ENCODE measurements at regions not wholly inside any gene's neighbourhood (a gene's known extent, or its start where the extent isn't known, plus 50 kb on each side); places are given as distances from the start of the nearest gene placed in this dataset.

DNA sequence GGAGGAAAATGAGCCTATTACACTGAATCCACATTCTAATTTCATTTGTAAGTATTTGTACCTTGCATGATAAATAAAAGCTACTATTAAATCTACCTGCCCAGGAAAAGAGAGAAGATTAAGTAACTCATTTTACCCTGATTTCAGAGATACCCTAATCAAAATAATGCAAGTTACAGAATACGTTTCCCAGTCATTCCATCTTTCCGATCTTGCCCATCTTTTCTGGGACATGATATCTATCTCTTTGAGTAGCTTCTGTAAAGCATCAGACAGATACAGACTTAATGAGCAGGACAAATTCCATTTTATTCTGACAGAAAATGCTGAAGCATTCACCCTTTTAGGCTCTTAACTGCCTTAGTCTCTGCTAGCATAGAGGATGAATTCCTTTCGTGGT, 56.6 kb downstream of the SPRY2 start:
- DNase-seq = no peak

DNA sequence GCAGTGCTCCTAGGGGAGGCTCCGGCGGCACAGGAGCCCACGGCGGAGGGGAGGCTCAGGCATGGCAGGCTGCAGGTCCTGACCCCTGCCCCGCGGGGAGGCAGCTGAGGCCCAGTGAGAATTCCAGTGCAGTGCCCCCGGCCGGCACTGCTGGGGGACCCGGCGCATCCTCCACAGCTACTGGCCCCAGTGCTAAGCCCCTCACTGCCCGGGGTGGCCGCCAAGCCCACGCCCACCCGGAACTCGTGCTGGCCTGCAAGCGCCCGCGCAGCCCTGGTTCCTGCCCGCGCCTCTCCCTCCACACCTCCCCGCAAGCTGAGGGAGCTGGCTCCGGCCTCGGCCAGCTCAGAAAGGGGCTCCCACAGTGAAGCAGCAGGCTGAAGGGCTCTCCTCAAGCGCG, 62.2 kb downstream of the SPRY2 start:
- no peak for DNase-seq

DNA sequence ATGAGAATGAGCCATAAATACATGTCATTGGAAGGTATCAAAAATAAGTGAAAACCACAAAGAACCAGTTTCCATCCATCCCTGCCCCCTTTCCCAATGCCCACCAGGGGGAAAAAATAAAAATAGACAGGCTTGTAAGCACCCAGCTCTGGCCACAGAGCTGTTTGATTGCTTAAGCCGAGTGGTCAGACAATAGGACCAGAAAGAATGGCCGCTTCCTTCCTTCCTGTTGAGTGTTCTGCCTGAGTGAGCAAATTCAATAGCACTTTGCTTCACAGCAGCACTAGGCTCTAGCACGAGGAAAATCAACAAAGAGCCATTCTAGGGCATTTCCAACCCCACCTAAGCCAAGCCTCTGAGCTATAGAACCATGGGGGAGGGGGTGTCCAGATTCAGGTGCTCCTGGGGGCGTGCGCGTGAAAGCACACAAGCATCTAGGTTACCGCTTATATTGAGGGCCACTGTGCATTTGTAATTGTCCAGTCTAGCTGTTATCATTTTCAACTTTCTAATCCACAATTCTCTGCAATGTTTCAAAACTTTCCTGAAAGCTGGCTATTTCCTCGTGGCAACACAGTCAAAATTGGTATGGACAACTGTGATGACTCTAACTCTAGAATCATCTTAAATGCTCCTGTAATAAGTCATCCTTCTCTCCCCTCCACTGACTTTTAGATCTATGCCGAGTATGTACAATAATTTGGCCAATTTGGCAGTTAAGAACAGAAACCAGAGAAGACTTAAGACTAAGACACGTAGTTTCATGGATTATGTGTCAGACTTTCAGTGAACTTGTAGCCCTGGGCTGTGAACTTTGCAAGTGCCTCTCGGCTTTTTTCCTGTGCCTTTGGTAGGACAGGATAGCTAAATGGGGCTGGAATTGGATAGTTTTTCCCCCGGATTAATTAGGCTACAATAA, 64.3 kb downstream of the SPRY2 start:
- no peak for DNase-seq

DNA sequence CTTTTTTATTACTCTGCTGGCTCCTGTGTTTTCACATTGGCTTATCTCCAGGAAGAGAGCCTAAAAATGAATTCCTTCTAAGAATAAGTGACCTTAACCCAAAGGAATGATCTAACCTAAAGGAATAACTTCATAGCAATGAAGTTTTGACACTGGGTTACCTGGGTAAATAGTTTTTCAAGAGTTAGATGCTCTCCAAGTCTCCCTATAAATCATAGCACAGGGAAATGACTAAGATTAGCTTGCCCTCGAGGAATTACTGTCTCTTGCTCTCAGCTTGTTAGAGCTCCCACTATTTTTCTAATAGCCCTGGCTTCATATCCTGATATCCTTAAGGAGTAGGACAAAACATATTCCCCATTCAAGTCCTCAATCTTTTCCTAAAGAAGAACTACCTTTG, 66.3 kb downstream of the SPRY2 start:
- no peak for DNase-seq

DNA sequence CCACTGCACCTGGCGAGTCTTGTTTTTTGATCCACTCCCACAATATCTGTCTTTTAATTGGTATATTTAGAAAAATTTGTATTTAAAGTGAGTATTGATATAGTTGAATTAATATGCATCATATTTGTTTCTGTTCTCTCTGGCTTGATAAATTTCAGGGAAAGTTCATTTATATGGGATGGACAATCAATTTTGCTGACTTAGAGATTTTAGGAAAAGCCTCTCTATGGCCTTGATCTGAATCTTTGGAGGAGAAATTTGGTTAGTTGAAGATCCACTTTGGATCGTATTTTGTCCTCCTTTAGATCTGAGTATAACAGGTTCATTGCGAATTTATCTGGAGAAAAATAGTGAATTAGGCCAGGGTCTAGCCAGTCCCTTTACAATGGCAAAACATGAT, 67.2 kb downstream of the SPRY2 start:
- no peak for DNase-seq

DNA sequence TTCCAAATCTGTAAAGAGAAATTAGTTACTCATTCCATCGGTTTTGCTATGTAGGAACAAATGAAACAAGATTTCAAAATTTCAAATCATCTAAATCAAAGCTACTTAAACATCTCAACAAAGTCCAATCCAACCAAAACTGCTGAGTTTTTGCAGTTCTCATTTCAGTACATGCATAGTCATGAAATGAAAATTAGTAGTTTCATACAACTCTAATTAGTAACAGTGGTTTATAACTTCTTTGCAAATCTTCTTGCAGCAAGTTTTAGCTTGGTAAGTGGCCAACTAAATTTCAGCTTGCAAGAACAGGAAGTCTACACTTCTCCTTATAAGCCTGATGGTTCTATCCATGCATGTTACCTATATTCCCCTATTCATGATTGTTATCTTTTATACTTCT, 75.6 kb downstream of the SPRY2 start:
- no peak for DNase-seq

DNA sequence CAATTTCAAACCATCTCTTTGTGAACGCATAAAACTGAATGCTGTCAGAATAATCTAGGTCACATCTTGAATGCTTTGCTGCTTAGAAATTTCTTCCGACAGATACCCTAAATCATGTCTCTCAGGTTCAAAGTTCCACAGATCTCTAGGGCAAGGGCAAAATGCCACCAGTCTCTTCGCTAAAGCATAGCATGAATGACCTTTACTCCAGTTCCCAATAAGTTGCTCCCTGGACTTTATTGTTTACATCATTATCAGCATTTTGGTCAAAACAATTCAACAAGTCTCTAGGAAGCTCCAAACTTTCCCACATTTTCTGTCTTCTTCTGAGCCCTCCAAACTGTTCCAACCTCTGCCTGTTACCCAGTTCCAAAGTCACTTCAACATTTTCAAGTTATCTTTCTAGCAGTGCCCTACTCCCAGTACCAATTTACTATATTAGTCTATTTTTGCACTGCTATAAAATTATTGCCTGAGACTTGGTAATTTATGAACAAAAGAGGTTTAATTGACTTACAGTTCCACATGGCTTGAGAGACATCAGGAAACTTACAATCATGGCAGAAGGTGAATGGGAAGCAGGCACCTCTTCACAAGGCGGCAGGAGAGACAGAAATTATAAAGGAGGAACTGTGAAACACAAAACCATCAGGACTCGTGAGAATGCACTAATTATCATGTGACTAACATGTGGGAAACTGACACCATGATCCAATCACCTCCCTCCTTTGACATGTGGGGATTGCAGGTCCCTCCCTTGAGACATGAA, 77.0 kb downstream of the SPRY2 start:
- DNase-seq = no peak

DNA sequence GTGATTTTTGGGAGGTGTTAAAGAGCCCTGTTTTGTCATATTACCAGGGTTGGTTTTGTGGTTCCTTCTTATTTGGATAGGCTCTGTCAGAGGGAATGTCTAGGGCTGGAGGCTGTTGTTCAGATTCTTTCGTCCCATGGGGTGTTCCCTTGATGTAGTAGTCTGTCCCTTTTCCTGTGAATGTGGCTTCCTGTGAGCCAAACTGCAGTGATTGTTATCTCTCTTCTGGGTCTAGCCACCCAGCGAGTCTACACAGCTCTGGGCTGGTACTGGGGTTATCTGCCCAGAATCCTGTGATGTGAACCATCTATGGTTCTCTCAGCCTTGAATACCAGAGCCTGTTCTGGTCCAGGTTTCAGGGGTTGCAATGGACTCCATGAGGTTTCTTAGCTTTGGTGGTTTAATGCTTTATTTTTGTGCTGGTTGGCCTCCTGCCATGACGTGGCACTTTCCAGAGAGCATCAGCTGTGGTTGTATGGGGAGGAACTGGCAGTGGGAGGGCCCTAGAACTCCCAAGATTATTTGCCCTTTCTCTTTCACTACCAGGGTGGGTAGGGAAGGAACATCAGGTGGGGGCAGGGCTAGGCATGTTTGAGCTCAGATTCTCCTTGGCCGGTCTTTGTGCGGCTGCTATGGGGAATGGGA, 78.8 kb downstream of the SPRY2 start:
- no peak for DNase-seq

DNA sequence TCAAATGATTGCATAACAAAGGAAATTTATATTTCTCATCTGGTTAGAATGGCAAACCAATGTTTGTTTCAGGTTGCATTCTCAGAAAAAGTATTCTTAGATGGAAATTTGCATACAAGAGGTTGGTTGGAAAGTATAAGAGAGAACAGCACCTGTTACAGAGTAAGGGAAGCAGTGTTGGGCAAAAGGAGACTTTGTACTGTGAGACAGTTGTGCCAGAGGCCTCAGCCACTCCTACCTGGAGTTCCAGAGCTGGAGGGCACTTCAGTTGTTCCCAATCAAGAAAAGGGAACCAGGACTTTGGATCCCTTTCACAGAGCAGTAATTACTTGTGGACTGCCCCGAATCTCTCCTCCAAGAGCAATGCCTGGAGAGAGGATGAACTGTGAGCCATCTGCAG, 81.8 kb downstream of the SPRY2 start:
- DNase-seq = no peak

DNA sequence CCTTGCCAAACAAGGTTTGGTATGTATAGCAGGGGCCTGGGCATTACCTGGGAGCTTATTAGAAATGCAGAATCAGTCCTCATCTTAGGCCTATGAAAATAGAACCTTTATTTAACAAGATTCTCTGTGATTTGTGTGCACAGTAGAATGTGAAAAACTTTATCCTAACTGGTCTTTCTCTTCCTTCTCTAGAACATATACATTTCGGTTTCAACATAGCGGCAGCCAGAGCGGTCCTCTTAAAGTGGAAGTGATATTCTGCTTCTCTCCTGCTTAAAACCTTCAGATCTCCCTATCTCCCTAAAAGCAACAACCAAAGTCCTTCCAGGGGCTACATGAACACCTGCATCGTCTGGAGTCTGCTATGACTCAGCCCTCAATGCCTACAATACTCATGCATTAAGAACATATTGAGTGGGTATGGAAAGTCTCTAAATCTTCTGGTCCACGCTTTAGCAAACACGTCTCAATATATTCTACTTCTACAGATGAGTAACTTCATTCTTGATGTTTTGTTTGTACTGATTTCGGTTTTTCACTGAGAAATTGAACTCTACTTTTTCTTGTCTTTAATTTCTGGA, 84.5 kb downstream of the SPRY2 start:
- DNase-seq = no peak

DNA sequence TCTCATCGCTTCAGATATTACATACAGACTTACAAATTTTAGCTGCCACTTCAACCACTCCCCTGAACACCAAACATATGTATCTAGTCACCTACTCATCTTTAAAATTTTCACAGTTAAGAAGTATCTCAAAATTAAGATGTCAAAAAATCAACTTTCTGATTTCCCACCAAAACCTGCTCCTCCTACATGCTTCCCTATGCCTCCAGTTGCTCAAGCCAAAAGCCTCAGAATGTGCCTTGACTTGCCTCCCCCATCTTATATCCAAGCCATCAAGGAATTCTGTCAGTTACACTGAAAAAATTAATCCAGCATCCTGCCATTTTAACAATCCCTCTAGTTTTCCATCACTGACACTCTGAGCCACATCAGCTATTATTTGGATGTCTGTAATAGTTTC, 85.0 kb downstream of the SPRY2 start:
- no peak for DNase-seq

DNA sequence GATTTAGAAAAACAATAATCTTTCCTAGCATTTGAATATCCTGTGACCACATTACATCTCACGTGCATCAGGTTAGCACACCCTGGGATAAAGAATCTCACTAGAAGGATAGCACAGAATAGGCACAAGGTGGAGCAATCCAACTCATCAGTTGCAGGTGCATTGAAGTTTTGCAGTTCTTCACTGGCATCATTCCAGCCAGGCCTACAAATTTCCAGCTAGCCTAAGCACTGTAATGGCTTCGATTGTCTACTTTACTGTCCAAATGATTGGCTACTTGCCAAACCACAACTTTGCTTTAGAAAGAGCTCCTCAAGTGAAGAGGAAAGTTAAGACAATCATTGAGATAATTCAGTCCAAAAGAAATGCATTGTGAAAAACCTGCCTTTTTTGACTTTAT, 89.5 kb downstream of the SPRY2 start:
- no peak for DNase-seq

DNA sequence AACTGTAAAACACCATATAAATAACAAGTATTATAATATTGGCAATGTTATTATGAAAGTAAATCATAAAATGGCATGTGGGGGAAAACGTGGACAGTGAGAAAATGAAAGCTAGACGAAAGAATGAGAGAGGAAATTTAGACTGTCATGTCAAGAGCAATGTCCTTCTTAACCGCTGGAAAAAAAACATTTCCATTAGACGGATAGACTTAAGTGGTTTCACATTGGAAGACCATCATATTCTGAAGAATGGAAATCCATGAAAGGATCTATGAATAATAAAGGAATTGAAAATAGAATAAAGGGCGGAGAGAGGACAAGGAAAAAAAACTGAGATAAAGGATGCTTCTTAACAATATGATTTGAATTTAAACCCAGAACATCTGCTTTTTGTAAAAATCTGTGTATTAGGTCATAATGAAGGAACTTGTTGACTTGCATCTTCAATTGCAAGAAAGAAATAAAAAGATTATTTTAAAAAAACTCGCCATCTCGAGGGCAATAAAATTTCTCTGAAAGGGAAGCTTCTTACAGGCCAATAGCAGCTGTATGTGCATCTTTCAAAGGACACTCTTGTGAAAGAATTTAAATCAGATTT, 90.6 kb downstream of the SPRY2 start:
- no peak for DNase-seq

DNA sequence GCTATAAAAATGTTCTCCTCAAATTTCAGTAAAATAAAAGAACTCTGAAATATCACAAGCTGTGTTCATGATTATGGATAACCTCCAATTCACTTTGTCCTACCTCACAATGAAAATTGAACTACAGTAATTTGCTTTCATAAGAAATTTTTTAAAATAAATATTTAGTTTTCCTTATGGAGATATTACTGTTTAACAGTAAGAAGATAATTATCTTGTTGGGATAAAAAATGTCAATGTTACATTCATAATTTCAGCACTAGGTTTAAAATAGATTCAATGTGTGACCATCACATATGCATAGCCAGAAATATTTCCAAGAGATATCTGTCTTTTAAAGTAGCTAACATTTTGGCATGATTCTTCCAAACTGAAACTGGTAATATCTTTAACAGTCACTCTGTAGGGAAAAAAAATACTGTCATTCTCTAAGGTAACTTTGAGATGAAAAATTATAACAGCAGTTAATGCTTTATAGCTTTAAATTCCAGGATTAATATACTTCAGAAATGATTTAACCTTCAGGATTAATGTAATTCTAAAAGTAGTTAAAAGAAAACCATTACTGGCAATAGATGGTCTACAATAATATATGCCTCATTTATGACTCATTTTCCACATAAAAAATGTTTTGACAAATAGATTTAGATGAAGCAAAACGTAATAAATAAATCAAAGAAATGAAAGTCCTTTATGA, 91.3 kb downstream of the SPRY2 start:
- DNase-seq = no peak

DNA sequence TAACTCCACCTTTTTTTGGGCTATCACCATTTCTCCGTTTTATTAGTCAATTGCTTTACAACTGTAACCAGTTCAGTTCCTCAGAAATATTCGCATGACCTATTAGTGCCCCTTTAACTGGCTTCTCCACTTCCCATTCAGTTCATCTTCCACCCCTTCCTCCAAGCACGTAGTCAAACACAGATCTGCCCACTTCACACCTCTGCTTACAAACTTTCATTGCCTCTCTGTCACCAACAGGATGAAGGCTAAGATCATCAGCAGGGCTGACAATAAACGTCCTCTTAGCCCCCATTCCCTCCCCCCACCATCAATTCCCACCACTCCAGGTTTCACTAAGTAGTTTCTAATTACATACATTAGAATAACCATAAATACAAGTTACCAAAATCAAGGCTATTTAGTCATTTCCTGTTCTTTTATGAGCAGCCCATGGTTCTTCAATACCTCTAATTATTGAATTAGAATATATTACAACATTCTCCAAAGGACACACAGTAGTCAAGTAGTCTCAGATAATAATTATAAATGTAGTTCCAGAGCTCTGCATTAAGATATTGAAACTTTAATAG, 95.7 kb downstream of the SPRY2 start:
- DNase-seq = no peak

DNA sequence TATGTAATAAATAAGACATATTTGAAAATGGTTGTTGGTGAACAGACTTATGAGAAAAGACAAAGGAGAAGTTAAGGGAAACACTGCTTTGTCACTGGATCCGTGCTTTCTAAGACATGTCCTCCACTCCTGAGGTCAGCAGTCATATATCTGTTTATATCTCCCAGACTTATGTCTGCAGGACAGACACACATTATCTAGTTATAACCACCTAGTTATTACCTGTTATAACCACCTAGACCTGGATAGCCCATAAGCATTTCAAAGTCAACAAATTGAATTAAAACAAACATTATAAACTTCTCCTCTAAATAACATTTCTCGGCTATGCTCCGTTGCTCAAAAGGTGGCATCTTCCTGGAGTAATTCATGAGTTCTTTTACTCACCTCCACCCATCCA, 96.4 kb downstream of the SPRY2 start:
- DNase-seq = no peak

DNA sequence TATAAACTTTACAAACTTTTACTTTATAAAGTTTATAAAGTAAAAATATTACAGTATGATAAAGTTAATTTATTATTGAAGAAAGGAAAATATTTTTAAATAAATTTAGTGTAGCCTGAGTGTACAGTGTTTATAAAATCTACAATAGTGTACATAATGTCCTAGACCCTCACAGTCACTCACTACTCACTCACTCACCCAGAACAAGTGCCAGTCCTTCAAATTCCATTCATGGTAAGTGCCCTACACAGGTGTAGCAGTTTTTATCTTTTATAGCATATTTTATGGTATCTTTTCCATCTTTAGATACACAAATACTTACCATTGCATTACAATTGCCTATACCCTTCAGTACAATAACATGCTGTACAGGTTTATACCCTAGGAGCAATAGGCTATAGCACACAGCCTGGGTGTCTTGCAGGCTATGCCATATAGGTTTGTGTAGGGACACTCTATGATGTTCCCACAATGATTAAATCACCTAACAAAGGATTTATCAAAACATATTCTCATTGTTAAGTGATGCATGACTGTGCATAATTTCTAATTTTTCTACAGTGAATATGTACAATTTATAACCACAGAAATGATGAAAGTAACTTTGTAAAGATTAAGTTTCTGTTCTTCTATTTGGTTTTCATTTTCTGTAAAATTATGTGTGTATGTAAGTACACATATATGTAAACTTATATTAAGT, 98.0 kb downstream of the SPRY2 start:
- no peak for DNase-seq

DNA sequence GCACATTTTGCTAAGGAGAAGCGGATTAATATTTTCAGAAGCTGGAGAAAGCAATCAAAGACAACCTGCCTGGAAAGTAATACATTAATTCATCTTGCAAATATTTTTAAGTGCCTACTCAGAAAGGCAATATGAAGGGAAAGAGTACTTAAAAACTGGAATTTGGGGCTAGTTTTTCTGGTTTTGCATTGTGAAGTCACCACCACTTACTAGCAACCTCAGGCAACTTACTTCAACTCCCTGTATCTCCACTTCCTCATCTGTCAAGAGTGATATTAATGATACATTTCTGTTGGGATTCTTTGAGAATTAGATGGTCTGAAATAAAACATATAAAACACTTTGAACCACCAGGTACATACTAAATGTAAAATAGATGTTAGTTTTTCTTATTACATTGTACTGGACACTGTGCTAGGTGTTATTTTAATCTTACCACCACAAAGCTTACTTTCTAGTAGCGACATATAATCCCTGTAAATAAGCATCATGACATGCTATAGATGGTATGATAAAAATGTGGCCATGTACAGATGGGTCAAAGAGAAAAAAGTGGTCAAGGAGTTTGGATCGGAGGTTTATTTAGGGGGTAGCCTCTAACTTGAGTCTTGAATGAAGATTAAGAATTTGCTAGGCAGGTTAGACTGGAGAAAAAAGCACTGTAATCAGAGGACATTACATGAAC, 101.2 kb downstream of the SPRY2 start:
- no peak for DNase-seq

DNA sequence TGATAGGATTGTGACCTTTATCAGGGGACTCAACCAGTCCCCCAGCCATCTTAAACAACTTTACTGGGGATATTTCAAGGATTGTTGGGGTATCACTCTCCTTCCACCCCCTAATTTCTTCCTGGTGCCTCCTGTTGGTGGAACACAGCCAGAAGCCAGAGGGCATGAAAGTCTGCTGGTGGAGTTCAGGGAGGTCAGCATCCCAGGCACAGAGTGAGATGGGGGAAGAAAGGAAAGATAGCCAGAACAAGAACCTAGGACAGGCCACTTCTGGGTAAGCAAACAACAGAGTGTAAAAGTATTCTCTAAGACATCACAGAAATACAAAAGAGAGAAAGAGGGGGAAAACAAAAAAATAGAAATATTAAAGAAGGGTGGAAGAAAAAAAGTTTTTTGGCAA, 101.8 kb downstream of the SPRY2 start:
- no peak for DNase-seq

DNA sequence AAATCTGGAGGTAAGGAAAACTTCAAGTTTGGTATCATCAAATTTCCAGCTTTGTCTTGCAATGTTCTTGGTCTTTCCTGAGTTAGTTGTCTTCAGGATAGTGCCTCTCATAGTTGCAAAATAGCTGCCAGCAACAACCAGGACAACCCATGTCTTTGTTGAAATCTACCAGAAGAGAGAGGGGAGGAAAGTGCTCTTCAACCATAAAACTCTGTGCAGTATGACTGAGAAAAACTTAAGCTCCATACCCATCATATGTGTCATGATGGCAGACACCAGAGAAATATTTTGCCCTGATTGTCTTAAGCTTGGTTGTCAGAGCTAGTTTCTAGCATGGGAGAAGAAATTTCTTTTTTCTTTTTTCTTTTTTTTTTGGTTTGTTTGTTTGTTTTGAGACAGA, 103.3 kb downstream of the SPRY2 start:
- no peak for DNase-seq

DNA sequence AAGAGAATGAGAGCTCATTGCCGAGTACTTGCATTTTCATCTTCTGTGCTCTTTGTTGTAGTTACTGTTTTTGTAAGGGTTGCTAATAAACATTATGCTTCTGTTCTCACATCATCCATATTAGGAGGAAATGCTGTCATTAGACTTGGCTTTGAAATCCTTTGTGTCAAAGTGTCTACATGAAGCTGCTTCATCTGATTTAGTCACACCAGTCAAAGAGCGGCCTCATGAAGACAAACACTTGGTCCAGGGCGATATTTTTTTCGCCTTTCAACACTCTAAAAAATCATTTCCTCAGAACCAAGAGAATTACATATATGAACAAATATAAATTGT, 105.0 kb downstream of the SPRY2 start:
- no peak for DNase-seq
